ENCODE measurements at regions not wholly inside any gene's neighbourhood (a gene's known extent, or its start where the extent isn't known, plus 50 kb on each side); places are given as distances from the start of the nearest gene placed in this dataset.

DNA sequence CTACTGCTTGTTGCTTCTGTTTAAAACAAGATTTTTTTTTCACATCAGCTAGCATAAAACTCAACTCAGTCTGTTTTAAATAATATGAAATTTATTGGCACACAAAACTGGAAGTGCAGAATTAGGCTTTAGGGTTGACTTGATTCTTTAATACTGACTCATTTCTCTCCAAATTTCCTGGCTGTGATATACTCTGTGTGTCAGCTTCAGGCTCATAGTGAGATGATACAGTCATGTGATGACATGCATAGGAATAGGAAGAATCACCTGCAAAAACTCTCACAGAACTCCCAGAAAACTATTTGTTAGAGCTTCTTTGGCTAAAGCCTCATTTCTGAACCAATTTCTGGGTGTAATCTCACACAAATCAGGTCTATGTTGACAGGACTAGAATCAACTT, 1068.0 kb upstream of the EPHA7 start:
- H3K27ac Mint-ChIP-seq, result no peak overlapping the region
- CTCF ChIA-PET, result no interaction called here
- H3K9me3 Mint-ChIP-seq, result no peaks in the 10 kb centered on the region
- no peak overlapping the region for H3K4me3 Mint-ChIP-seq
- DNase-seq, result no peak
- H3K4me1 Mint-ChIP-seq (ENCODE audit: low read depth), result no peaks in the 10 kb centered on the region
- intact Hi-C loops (cut with micrococcal nuclease), result no loop called here
- no peaks in the 10 kb centered on the region for H3K36me3 Mint-ChIP-seq
- POLR2A ChIA-PET, result no interaction called here
- H3K27me3 Mint-ChIP-seq, result no peaks in the 10 kb centered on the region

GRCh38 chr6:94478133-94479005, 1059.0 kb upstream of the EPHA7 start:
- Mint-ChIP-seq H3K4me1 (ENCODE audit: low read depth) (no peaks in the 10 kb centered on the region), H3K4me3 (no peak overlapping the region), H3K9me3 (peaks cover 17% of the 10 kb centered on the region), H3K27me3 (no peaks in the 10 kb centered on the region), H3K36me3 (no peaks in the 10 kb centered on the region), H3K27ac (no peak overlapping the region)
- DNase-seq, result no peak
- CTCF ChIA-PET, result no interaction called here
- POLR2A ChIA-PET, result no interaction called here
- intact Hi-C loops (cut with micrococcal nuclease), result no loop called here

DNA sequence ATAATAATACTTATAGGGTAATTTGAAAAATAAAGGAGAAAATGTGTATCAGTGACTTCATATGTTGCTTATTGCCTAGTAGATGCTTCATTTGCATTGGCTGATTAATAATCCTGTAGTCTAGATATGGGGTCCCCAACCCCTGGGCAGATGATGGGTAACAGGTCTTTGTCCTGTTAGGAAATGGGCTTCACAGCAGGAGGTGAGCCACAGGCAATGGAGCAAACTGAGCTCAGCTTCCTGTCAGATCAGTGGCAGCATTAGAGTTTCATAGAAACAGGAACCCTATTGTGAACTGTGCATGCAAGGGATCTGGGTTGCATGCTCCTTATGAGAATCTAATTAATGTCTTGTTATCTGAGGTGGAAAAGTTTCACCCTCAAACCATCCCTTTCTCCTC, 1049.5 kb upstream of the EPHA7 start:
- H3K4me1 Mint-ChIP-seq (ENCODE audit: low read depth), result no peaks in the 10 kb centered on the region
- intact Hi-C loops (cut with micrococcal nuclease), result no loop called here
- H3K4me3 Mint-ChIP-seq, result no peak overlapping the region
- H3K9me3 Mint-ChIP-seq, result peaks cover 3% of the 10 kb centered on the region
- CTCF ChIA-PET, result no interaction called here
- no peaks in the 10 kb centered on the region for H3K36me3 Mint-ChIP-seq
- H3K27ac Mint-ChIP-seq, result no peak overlapping the region
- no peak for DNase-seq
- POLR2A ChIA-PET, result no interaction called here
- no peaks in the 10 kb centered on the region for H3K27me3 Mint-ChIP-seq

DNA sequence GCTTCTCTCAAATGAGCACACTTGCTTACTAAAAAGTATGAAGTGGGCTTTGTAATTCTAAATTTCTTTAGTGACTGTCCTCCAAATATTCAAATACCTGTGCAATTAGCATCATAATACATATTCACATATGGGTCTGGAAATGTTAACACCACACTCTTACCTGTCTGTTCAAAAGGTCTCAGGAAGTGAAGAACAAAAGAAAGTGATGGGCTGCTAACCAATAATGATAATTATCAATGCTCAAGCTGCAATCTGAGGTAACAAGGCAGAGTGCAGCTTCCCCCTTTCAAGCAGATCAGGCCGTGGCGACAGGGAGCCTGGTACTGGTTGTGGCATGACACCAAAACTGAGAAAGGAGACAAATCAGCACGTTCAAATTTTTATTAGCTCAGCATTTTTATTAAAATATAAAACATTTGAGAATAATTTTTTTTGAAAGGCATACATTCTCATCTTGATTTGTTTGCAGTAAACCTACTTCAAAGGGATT, 1044.7 kb upstream of the EPHA7 start:
- peaks cover 15% of the 10 kb centered on the region for H3K9me3 Mint-ChIP-seq
- no peak overlapping the region for H3K27ac Mint-ChIP-seq
- no peak overlapping the region for H3K4me3 Mint-ChIP-seq
- intact Hi-C loops (cut with micrococcal nuclease), result no loop called here
- H3K36me3 Mint-ChIP-seq, result no peaks in the 10 kb centered on the region
- H3K27me3 Mint-ChIP-seq, result no peaks in the 10 kb centered on the region
- POLR2A ChIA-PET, result no interaction called here
- CTCF ChIA-PET, result no interaction called here
- no peak for DNase-seq
- no peaks in the 10 kb centered on the region for H3K4me1 Mint-ChIP-seq (ENCODE audit: low read depth)

- H3K27me3 Mint-ChIP-seq, result no peaks in the 10 kb centered on the region
- CTCF ChIA-PET, result no interaction called here
- peaks cover 15% of the 10 kb centered on the region for H3K9me3 Mint-ChIP-seq
- intact Hi-C loops (cut with micrococcal nuclease), result no loop called here
- H3K4me3 Mint-ChIP-seq, result no peak overlapping the region
- H3K27ac Mint-ChIP-seq, result no peak overlapping the region
- DNase-seq, result no peak
- no peaks in the 10 kb centered on the region for H3K36me3 Mint-ChIP-seq
- POLR2A ChIA-PET, result no interaction called here
- H3K4me1 Mint-ChIP-seq (ENCODE audit: low read depth), result no peaks in the 10 kb centered on the region
Observed at GRCh38 chr6:94463306-94463705, 1043.9 kb upstream of the EPHA7 start.

GRCh38 chr6:94462231-94462630, 1042.9 kb upstream of the EPHA7 start:
- intact Hi-C loops (cut with micrococcal nuclease), result no loop called here
- no peak overlapping the region for H3K4me3 Mint-ChIP-seq
- no peak overlapping the region for H3K27ac Mint-ChIP-seq
- ChIA-PET POLR2A (no interaction called here), CTCF (no interaction called here)
- H3K9me3 Mint-ChIP-seq, result peaks cover 15% of the 10 kb centered on the region
- no peak for DNase-seq
- H3K36me3 Mint-ChIP-seq, result no peaks in the 10 kb centered on the region
- H3K27me3 Mint-ChIP-seq, result no peaks in the 10 kb centered on the region
- H3K4me1 Mint-ChIP-seq (ENCODE audit: low read depth), result no peaks in the 10 kb centered on the region

GRCh38 chr6:94456266-94456665, 1036.9 kb upstream of the EPHA7 start:
- ChIA-PET POLR2A (no interaction called here), CTCF (no interaction called here)
- Mint-ChIP-seq H3K36me3 (no peaks in the 10 kb centered on the region), H3K4me1 (ENCODE audit: low read depth) (no peaks in the 10 kb centered on the region), H3K27ac (no peak overlapping the region), H3K27me3 (no peaks in the 10 kb centered on the region), H3K9me3 (peaks cover 15% of the 10 kb centered on the region), H3K4me3 (no peak overlapping the region)
- intact Hi-C loops (cut with micrococcal nuclease), result no loop called here
- DNase-seq, result no peak

GRCh38 chr6:94454231-94454630, 1034.9 kb upstream of the EPHA7 start:
- no peak overlapping the region for H3K4me3 Mint-ChIP-seq
- H3K9me3 Mint-ChIP-seq, result peaks cover 10% of the 10 kb centered on the region
- H3K36me3 Mint-ChIP-seq, result no peaks in the 10 kb centered on the region
- no peak overlapping the region for H3K27ac Mint-ChIP-seq
- intact Hi-C loops (cut with micrococcal nuclease), result no loop called here
- no peaks in the 10 kb centered on the region for H3K27me3 Mint-ChIP-seq
- DNase-seq, result no peak
- no peaks in the 10 kb centered on the region for H3K4me1 Mint-ChIP-seq (ENCODE audit: low read depth)
- POLR2A ChIA-PET, result no interaction called here
- CTCF ChIA-PET, result no interaction called here

- Mint-ChIP-seq H3K36me3 (no peaks in the 10 kb centered on the region), H3K4me3 (no peak overlapping the region), H3K27ac (no peak overlapping the region), H3K4me1 (ENCODE audit: low read depth) (no peaks in the 10 kb centered on the region), H3K27me3 (no peaks in the 10 kb centered on the region), H3K9me3 (peaks cover 2% of the 10 kb centered on the region)
- ChIA-PET CTCF (no interaction called here), POLR2A (no interaction called here)
- intact Hi-C loops (cut with micrococcal nuclease), result no loop called here
- DNase-seq, result no peak
Observed at GRCh38 chr6:94446120-94446519, 1026.8 kb upstream of the EPHA7 start.

- Mint-ChIP-seq H3K27me3 (no peaks in the 10 kb centered on the region), H3K36me3 (no peaks in the 10 kb centered on the region), H3K4me3 (no peak overlapping the region), H3K4me1 (ENCODE audit: low read depth) (no peaks in the 10 kb centered on the region), H3K9me3 (peaks cover 2% of the 10 kb centered on the region), H3K27ac (no peak overlapping the region)
- ChIA-PET POLR2A (no interaction called here), CTCF (no interaction called here)
- DNase-seq, result no peak
- intact Hi-C loops (cut with micrococcal nuclease), result no loop called here
Observed at GRCh38 chr6:94443701-94444100, 1024.3 kb upstream of the EPHA7 start.

- peaks cover 14% of the 10 kb centered on the region for H3K9me3 Mint-ChIP-seq
- no peak overlapping the region for H3K27ac Mint-ChIP-seq
- DNase-seq, result no peak
- no peak overlapping the region for H3K4me3 Mint-ChIP-seq
- intact Hi-C loops (cut with micrococcal nuclease), result no loop called here
- no peaks in the 10 kb centered on the region for H3K27me3 Mint-ChIP-seq
- H3K36me3 Mint-ChIP-seq, result no peaks in the 10 kb centered on the region
- ChIA-PET POLR2A (no interaction called here), CTCF (no interaction called here)
- no peaks in the 10 kb centered on the region for H3K4me1 Mint-ChIP-seq (ENCODE audit: low read depth)
Observed at GRCh38 chr6:94424692-94425091, 1005.3 kb upstream of the EPHA7 start.

GRCh38 chr6:94417363-94417762, 998.0 kb upstream of the EPHA7 start:
- ChIA-PET POLR2A (no interaction called here), CTCF (no interaction called here)
- DNase-seq, result no peak
- intact Hi-C loops (cut with micrococcal nuclease), result no loop called here
- Mint-ChIP-seq H3K9me3 (peaks cover 5% of the 10 kb centered on the region), H3K27ac (no peak overlapping the region), H3K4me1 (ENCODE audit: low read depth) (no peaks in the 10 kb centered on the region), H3K27me3 (no peaks in the 10 kb centered on the region), H3K4me3 (no peak overlapping the region), H3K36me3 (no peaks in the 10 kb centered on the region)

DNA sequence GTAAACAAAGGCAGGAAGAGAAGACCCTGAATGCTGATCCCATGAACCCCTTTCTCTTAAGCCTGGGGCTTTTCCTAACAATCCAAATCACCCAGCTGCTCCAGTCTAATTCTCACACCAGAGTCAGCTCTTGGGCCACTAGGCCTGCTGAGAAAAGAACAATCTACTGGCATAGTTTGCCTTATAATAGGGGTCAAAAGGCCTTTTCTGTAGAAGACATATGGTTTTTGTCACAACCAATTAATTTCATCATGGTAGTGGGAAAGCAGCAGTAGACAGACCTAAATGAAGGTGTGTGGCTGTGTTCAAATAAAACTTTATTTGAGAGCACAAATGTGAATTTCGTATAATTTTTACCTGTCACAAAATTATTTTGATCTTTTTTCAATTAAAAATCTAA, 994.7 kb upstream of the EPHA7 start:
- DNase-seq, result no peak
- Mint-ChIP-seq H3K4me3 (no peak overlapping the region), H3K27ac (no peak overlapping the region), H3K9me3 (peaks cover 7% of the 10 kb centered on the region), H3K4me1 (ENCODE audit: low read depth) (no peaks in the 10 kb centered on the region), H3K36me3 (no peaks in the 10 kb centered on the region), H3K27me3 (no peaks in the 10 kb centered on the region)
- intact Hi-C loops (cut with micrococcal nuclease), result no loop called here
- ChIA-PET CTCF (no interaction called here), POLR2A (no interaction called here)

Data from activated CD4-positive, alpha-beta memory T cell treated with anti-CD3 and anti-CD28 coated beads for 36 hours (primary cell).